Ascending aorta (tissue), 2 donors: ENCODE measurements at regions not wholly inside any gene's neighbourhood (a gene's known extent, or its start where the extent isn't known, plus 50 kb on each side); places are given as distances from the start of the nearest gene placed in this dataset.

Experiments used
- DNase-seq, 2 donors: peaks; one replicate each; pipeline ENCODE4 v3.0.0-alpha.2; 2019; ENCODE audit warnings: low spot score in 2 of 2
- H3K27ac ChIP-seq, 2 donors: fragments of 200-600 bp; sonication (generic); one replicate each; pipeline ENCODE4 v1.5.1; 2016 to 2017; ENCODE audit warnings: mild to moderate bottlenecking in 1 of 2
- H3K27me3 ChIP-seq: fragments of 200-600 bp; sonication (generic); one replicate; pipeline ENCODE4 v1.5.1; 2017
- H3K36me3 ChIP-seq, 2 donors: fragments of 200-600 bp; sonication (generic); one replicate each; pipeline ENCODE4 v1.5.1; 2016
- H3K4me1 ChIP-seq, 2 donors: fragments of 200-600 bp; sonication (generic); one replicate each; pipeline ENCODE4 v1.5.1; 2016 to 2017; ENCODE audit warnings: mild to moderate bottlenecking in 1 of 2
- H3K4me3 ChIP-seq, 2 donors: fragments of 200-600 bp; sonication (generic); one replicate each; pipeline ENCODE4 v1.5.1; 2016 to 2017; ENCODE audit warnings: mild to moderate bottlenecking in 1 of 2
- H3K9me3 ChIP-seq, 2 donors: fragments of 200-600 bp; sonication (generic); one replicate each; pipeline ENCODE4 v1.5.1; 2016
- CTCF ChIP-seq, 3 experiments: fragments of 200-600 bp in 2 of 3; fragments of 450-650 bp in 1 of 3; sonication (generic) in 2 of 3; IDR thresholded peaks; one replicate each; pipeline ENCODE4 v1.5.1; 2016 to 2019; ENCODE audit warnings: antibody characterized with exemption in 3 of 3, mild to moderate bottlenecking in 1 of 3, moderate library complexity in 1 of 3
- intact Hi-C: fragments of 100-400 bp; cut with DNase I; formaldehyde crosslinking; loops from one replicate; pipeline ENCODE4 v1.15.1; 2023

- H3K9me3 ChIP-seq = no peaks in the 10 kb centered on the region
- peaks cover 0 to 3% of the 10 kb centered on the region in 2 donors for H3K4me1 ChIP-seq
- no peaks in the 10 kb centered on the region for H3K36me3 ChIP-seq
- no peak overlapping the region for H3K4me3 ChIP-seq
- no peak for TF ChIP-seq CTCF (IDR thresholded peaks at IDR 0.05)
- no peak for DNase-seq
- no peak overlapping the region for H3K27ac ChIP-seq
- no peaks in the 10 kb centered on the region for H3K27me3 ChIP-seq
- intact Hi-C loops = no loop called here
These were observed 303.0 kb downstream of the GPATCH2 start for GRCh38 chr1:217327901-217328300.

DNA sequence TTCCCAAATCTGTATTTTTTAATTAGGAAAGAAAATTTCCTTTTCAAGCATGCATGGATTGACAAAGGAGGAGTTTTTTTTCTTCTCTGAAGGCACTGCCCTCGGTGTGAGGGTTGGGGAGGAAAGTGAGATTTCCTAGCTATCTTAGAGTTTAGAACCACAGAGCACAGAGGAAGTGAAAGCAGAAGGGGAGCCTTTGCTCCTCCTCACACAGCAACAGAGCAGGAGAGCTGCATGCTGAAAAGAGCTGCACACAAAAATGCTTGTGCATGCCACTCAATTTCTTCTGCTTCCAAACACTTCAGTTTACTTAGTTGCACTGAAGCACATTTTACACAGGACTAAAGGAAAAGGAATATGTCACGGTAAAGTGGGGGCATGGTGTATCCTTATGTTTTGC, 308.1 kb downstream of the GPATCH2 start:
- H3K36me3 ChIP-seq = no peaks in the 10 kb centered on the region
- DNase-seq = no peak
- intact Hi-C loops = no loop called here
- H3K27ac ChIP-seq = no peak overlapping the region
- no peaks in the 10 kb centered on the region for H3K9me3 ChIP-seq
- no peak overlapping the region for H3K4me3 ChIP-seq
- no peaks in the 10 kb centered on the region for H3K4me1 ChIP-seq
- no peak for TF ChIP-seq CTCF (IDR thresholded peaks at IDR 0.05)
- H3K27me3 ChIP-seq = no peaks in the 10 kb centered on the region

DNA sequence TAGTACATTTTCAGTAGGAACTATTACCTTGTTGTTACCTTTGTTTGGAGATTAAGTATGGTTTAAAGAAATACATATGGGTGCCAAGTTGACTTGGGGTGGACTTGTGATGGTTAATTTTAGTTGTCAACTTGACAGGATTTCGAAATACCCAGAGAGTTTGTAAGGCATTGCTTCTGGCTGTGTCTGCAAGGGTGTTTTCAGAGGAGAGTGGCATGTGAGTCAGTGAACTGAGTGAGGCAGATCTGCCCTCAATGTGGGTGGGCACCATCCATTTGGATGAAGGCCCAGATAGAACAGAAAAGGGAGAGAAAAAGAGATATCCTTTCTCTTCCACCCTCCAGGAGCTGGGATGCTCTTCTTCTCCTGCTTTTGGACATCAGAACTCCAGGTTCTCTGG, 315.5 kb downstream of the GPATCH2 start:
- TF ChIP-seq CTCF (IDR thresholded peaks at IDR 0.05) = no peak
- no peaks in the 10 kb centered on the region for H3K9me3 ChIP-seq
- intact Hi-C loops = no loop called here

GRCh38 chr1:217313096-217313495, 317.8 kb downstream of the GPATCH2 start:
- no peak for TF ChIP-seq CTCF (IDR thresholded peaks at IDR 0.05)
- no peak for DNase-seq
- H3K4me1 ChIP-seq = no peaks in the 10 kb centered on the region
- H3K36me3 ChIP-seq = no peaks in the 10 kb centered on the region
- H3K27ac ChIP-seq = no peak overlapping the region
- no peak overlapping the region for H3K4me3 ChIP-seq
- H3K9me3 ChIP-seq = no peaks in the 10 kb centered on the region
- intact Hi-C loops = no loop called here
- H3K27me3 ChIP-seq = no peaks in the 10 kb centered on the region

More for the DNA sequence above, 315.5 kb downstream of the GPATCH2 start:
- DNase-seq = no peak
- Histone ChIP-seq H3K27ac (no peak overlapping the region), H3K4me1 (no peaks in the 10 kb centered on the region), H3K4me3 (no peak overlapping the region), H3K27me3 (no peaks in the 10 kb centered on the region), H3K36me3 (no peaks in the 10 kb centered on the region)

- intact Hi-C loops = no loop called here
- TF ChIP-seq CTCF (IDR thresholded peaks at IDR 0.05) = no peak
These were observed 319.1 kb downstream of the GPATCH2 start for GRCh38 chr1:217311766-217312165.

GRCh38 chr1:217311269-217311668, 319.6 kb downstream of the GPATCH2 start:
- H3K36me3 ChIP-seq = no peaks in the 10 kb centered on the region
- DNase-seq = no peak
- H3K9me3 ChIP-seq = no peaks in the 10 kb centered on the region
- intact Hi-C loops = no loop called here
- no peaks in the 10 kb centered on the region for H3K4me1 ChIP-seq
- no peak overlapping the region for H3K27ac ChIP-seq
- no peaks in the 10 kb centered on the region for H3K27me3 ChIP-seq
- no peak overlapping the region for H3K4me3 ChIP-seq
- no peak for TF ChIP-seq CTCF (IDR thresholded peaks at IDR 0.05)

More at GRCh38 chr1:217311766-217312165, 319.1 kb downstream of the GPATCH2 start:
- Histone ChIP-seq H3K4me1 (no peaks in the 10 kb centered on the region), H3K27me3 (no peaks in the 10 kb centered on the region), H3K36me3 (no peaks in the 10 kb centered on the region), H3K27ac (no peak overlapping the region), H3K9me3 (no peaks in the 10 kb centered on the region), H3K4me3 (no peak overlapping the region)
- no peak for DNase-seq
